ENCODE measurements at regions not wholly inside any gene's neighbourhood (a gene's known extent, or its start where the extent isn't known, plus 50 kb on each side); places are given as distances from the start of the nearest gene placed in this dataset.
A peak's percentile ranks its signal among the peaks of the same experiment; 100 is the strongest.

- H3K9ac ChIP-seq (replicated peaks in 1 of 4; ENCODE audit: extremely low read depth in 1 of 4, low read depth in 3 of 4, low read length in 3 of 4), result no peak overlapping the region
- H3K79me1 ChIP-seq (ENCODE audit: low read depth, low read length), result no peaks in the 10 kb centered on the region
- H3K9me3 ChIP-seq (ENCODE audit: insufficient read depth in 2 of 2, low read depth in 1 of 2, low read length in 1 of 2), result peaks cover 11 to 15% of the 10 kb centered on the region in 2 experiments; a peak in 3 of 4 replicates
- H3K27me3 ChIP-seq (replicated peaks in 1 of 4; ENCODE audit: control insufficient read depth in 3 of 4, extremely low read depth in 1 of 4, insufficient read depth in 3 of 4, low read length in 3 of 4), result no peaks in the 10 kb centered on the region
- no peaks in the 10 kb centered on the region for H3K23me2 ChIP-seq (ENCODE audit: low read depth, low read length)
- H2BK15ac ChIP-seq (ENCODE audit: low read length), result peak overlapping the region; percentile 25; the same call in 1 of the 2 replicates
- CTCF ChIA-PET (ENCODE audit: partially characterized antibody), result interaction anchor here (0.6 to 1.7 kb wide), 5 partner anchors 12 to 76 kb away, joined by 3 to 5 read pairs (median 3); no protein-coding TSS in a partner anchor
- no peak overlapping the region for H2AK5ac ChIP-seq (ENCODE audit: low read depth, low read length)
- no peak overlapping the region for H3K4me2 ChIP-seq (ENCODE audit: insufficient read depth in 1 of 2, low read depth in 2 of 2, low read length in 2 of 2)
- no peak overlapping the region for H3K23ac ChIP-seq (ENCODE audit: insufficient read length)
- no peaks in the 10 kb centered on the region for H4K20me1 ChIP-seq (replicated peaks in 1 of 2; ENCODE audit: control insufficient read depth in 1 of 2, insufficient read depth in 2 of 2, low read length in 2 of 2)
- H3K36me3 ChIP-seq (ENCODE audit: control insufficient read depth in 2 of 4, insufficient read depth in 4 of 4, low read length in 3 of 4), result no peaks in the 10 kb centered on the region; a peak in 1 of 8 replicates
- H2BK12ac ChIP-seq (ENCODE audit: low read depth, low read length), result no peak overlapping the region
- H2BK5ac ChIP-seq (ENCODE audit: low read depth, low read length), result no peak overlapping the region
- no peak overlapping the region for H3K18ac ChIP-seq (ENCODE audit: extremely low read depth, low read length)
- TF ChIP-seq TEAD4 (IDR thresholded peaks at IDR 0.05; ENCODE audit: low read depth, low read length), result no peak
- no peak for TF ChIP-seq NRF1 (IDR thresholded peaks at IDR 0.05; ENCODE audit: low read depth, low read length)
- TF ChIP-seq POLR2A (IDR thresholded peaks at IDR 0.05; ENCODE audit: control extremely low read depth in 1 of 2, low read depth in 2 of 2, low read length in 2 of 2), result no peak
- TF ChIP-seq HDAC6 (IDR thresholded peaks at IDR 0.05; ENCODE audit: low read depth, low read length), result no peak
- TF ChIP-seq SP1 (IDR thresholded peaks at IDR 0.05; ENCODE audit: low read depth, low read length), result no peak
- TF ChIP-seq RBBP5 (IDR thresholded peaks at IDR 0.05; ENCODE audit: borderline replicate concordance, low read depth, low read length), result no peak
- no peak for TF ChIP-seq CTBP2 (IDR thresholded peaks at IDR 0.05; ENCODE audit: borderline replicate concordance, insufficient read depth, insufficient read length, low read length)
- no peak for TF ChIP-seq NANOG (IDR thresholded peaks at IDR 0.05; ENCODE audit: insufficient read depth, low read depth, low read length, poor library complexity, severe bottlenecking)
- no peak for TF ChIP-seq MAX (IDR thresholded peaks at IDR 0.05)
- no peak overlapping the region for H3K14ac ChIP-seq (ENCODE audit: insufficient read length)
- POLR2A ChIA-PET (ENCODE audit: partially characterized antibody), result no interaction called here
- DNase-seq (ENCODE audit: low read depth in 1 of 2, low spot score in 2 of 2) (no peak), FAIRE-seq (no peak)
- no peak overlapping the region for H3K4me3 ChIP-seq (ENCODE audit: extremely low read depth in 1 of 4, insufficient read depth in 2 of 4, low read depth in 3 of 4, low read length in 4 of 4)
- H3K4me1 ChIP-seq (replicated peaks in 1 of 4; ENCODE audit: control insufficient read depth in 3 of 4, insufficient read depth in 4 of 4, low read length in 3 of 4), result peaks cover 0 to 2% (median 0%) of the 10 kb centered on the region in 4 experiments; a peak in 3 of 7 replicates
- H2BK20ac ChIP-seq (ENCODE audit: low read length), result no peak overlapping the region
- H4K5ac ChIP-seq (ENCODE audit: insufficient read length, low read depth, low read length), result no peak overlapping the region
- H2AFZ ChIP-seq (ENCODE audit: low read length), result no peak overlapping the region
- no peaks in the 10 kb centered on the region for H3K79me2 ChIP-seq (ENCODE audit: control insufficient read depth in 1 of 2, insufficient read depth in 2 of 2, low read length in 2 of 2)
- H2BK120ac ChIP-seq (replicated peaks; ENCODE audit: low read depth, low read length), result no peak overlapping the region
- H3K56ac ChIP-seq (replicated peaks; ENCODE audit: insufficient read length, low read depth, low read length), result no peak overlapping the region
- H4K8ac ChIP-seq (ENCODE audit: extremely low read depth, insufficient read depth, low read length), result no peak overlapping the region
- no peak overlapping the region for H3K4ac ChIP-seq (replicated peaks; ENCODE audit: insufficient read length, low read depth, low read length)
- WGBS, 2 experiments (ENCODE audit: extremely low coverage in 1 of 2, insufficient coverage in 1 of 2, insufficient read length in 1 of 2, insufficient replicate concordance in 2 of 2, low coverage in 1 of 2, low lambda C conversion rate in 2 of 2, missing lambda C conversion rate in 1 of 2), result 95% methylated on average over 4 of the region's 4 CpGs; no CpG with 5 or more reads in 1 of the 2 experiments
- H3K27ac ChIP-seq (ENCODE audit: low read depth, low read length), result no peak overlapping the region
- no peak overlapping the region for H4K91ac ChIP-seq (replicated peaks; ENCODE audit: insufficient read length, low read length)
These were observed 72.8 kb upstream of the CTNNB1 start for GRCh38 chr3:41126472-41126871.
